ENCODE measurements at regions not wholly inside any gene's neighbourhood (a gene's known extent, or its start where the extent isn't known, plus 50 kb on each side); places are given as distances from the start of the nearest gene placed in this dataset.

GRCh38 chr13:72201726-72202125, 334.7 kb upstream of the DACH1 start:
- DNase-seq (ENCODE audit: low spot score in 2 of 2) (no peak), ATAC-seq (no peak)
- no peaks in the 10 kb centered on the region for H3K36me3 Mint-ChIP-seq
- H3K27ac Mint-ChIP-seq: no peak overlapping the region
- H3K9me3 Mint-ChIP-seq: peaks cover 0 to 5% of the 10 kb centered on the region in 2 donors

GRCh38 chr13:72199640-72200039, 332.6 kb upstream of the DACH1 start:
- no peaks in the 10 kb centered on the region for H3K36me3 Mint-ChIP-seq
- peaks cover 0 to under 1% of the 10 kb centered on the region in 2 donors for H3K9me3 Mint-ChIP-seq
- ATAC-seq (no peak), DNase-seq (ENCODE audit: low spot score in 2 of 2) (no peak)
- no peak overlapping the region for H3K27ac Mint-ChIP-seq

DNA sequence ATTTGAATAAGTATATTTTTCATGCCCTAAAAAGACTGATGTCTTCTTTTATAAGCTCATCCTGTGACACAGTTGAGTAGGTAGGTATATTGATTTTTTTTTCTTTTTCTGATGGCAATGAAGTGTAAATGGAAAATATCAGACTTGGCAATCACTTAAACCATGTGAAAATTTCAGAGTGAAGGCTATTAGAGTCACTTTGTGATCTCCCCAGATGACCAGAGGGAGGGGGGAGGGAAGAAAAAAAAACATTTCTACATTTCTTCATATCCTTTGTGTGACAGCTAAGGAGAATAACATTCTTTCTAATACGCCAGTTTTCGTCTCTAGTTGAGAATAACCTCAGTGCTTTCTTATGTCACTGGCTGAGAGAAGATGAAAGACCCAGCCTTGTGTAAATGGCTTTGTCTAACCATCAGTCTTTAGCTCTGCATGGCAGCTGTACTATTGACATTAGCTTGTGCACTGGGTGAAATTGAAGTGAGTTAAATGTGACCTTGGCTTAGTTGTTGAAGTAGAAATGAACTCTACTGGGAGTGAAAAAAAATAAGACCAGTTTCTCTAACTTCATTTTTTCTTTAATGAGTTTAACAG, 332.1 kb upstream of the DACH1 start:
- no peak for DNase-seq (ENCODE audit: low spot score in 2 of 2)
- no peaks in the 10 kb centered on the region for H3K36me3 Mint-ChIP-seq
- H3K9me3 Mint-ChIP-seq: no peaks in the 10 kb centered on the region
- no peak for ATAC-seq
- no peak overlapping the region for H3K27ac Mint-ChIP-seq

- DNase-seq (ENCODE audit: low spot score in 2 of 2) (no peak), ATAC-seq (no peak)
- Mint-ChIP-seq H3K27ac (no peak overlapping the region), H3K9me3 (no peaks in the 10 kb centered on the region), H3K36me3 (no peaks in the 10 kb centered on the region)
These were observed 331.0 kb upstream of the DACH1 start for GRCh38 chr13:72198042-72198441.

GRCh38 chr13:72195044-72195704, 328.2 kb upstream of the DACH1 start:
- ATAC-seq (no peak), DNase-seq (ENCODE audit: low spot score in 2 of 2) (no peak)
- Mint-ChIP-seq H3K36me3 (no peaks in the 10 kb centered on the region), H3K9me3 (peaks cover 0 to 4% of the 10 kb centered on the region in 2 donors), H3K27ac (no peak overlapping the region)

DNA sequence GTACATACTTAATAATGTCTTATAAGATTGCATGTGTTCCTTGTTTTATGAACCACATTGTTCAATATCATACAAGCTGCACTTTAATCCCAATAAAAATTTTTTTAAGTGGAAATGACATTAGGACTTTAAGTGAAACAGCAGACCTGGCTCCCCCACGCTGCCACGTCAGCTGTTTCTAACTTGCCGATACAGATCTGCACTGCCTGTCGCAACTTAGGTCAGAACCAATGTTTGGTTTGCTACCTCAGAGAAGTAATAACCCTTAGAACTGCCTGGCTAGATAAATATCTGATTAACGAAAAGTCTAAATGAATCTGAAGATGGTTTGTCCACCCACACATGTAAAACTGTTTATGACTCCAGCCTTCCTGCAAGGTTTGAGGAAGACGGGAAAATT, 327.5 kb upstream of the DACH1 start:
- no peak overlapping the region for H3K27ac Mint-ChIP-seq
- H3K36me3 Mint-ChIP-seq: no peaks in the 10 kb centered on the region
- H3K9me3 Mint-ChIP-seq: peaks cover 0 to 4% of the 10 kb centered on the region in 2 donors
- ATAC-seq (no peak), DNase-seq (ENCODE audit: low spot score in 2 of 2) (no peak)

- no peak for DNase-seq (ENCODE audit: low spot score in 2 of 2)
- H3K27ac Mint-ChIP-seq: no peak overlapping the region
- H3K36me3 Mint-ChIP-seq: no peaks in the 10 kb centered on the region
- no peak for ATAC-seq
- peaks cover 16 to 19% of the 10 kb centered on the region in 2 donors for H3K9me3 Mint-ChIP-seq
These were observed 319.9 kb upstream of the DACH1 start for GRCh38 chr13:72186730-72187422.

GRCh38 chr13:72185776-72186175, 318.8 kb upstream of the DACH1 start:
- Mint-ChIP-seq H3K9me3 (peaks cover 16 to 19% of the 10 kb centered on the region in 2 donors), H3K36me3 (no peaks in the 10 kb centered on the region), H3K27ac (no peak overlapping the region)
- no peak for ATAC-seq
- no peak for DNase-seq (ENCODE audit: low spot score in 2 of 2)

DNA sequence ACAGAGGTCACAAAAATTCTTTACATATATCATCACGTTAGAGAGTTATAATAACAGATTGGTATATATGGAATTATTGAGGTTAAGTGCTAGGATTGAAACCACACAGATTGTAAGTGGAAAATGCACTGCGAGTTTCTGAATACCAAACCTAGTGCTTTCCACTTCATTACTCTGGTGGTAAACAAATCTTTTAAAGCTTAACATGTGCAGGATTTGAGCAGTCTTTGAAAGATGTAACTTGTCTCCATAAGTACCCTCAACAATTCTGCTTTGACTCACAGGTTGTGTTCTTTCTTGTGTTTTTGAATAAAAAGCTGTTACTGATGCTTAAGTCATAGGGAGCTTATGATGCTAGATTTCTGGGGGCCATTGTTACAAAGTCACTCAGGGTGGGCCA, 314.7 kb upstream of the DACH1 start:
- peaks cover 15 to 21% of the 10 kb centered on the region in 2 donors for H3K9me3 Mint-ChIP-seq
- H3K36me3 Mint-ChIP-seq: peaks cover 0 to 3% of the 10 kb centered on the region in 2 donors
- ATAC-seq (no peak), DNase-seq (ENCODE audit: low spot score in 2 of 2) (no peak)
- no peak overlapping the region for H3K27ac Mint-ChIP-seq

DNA sequence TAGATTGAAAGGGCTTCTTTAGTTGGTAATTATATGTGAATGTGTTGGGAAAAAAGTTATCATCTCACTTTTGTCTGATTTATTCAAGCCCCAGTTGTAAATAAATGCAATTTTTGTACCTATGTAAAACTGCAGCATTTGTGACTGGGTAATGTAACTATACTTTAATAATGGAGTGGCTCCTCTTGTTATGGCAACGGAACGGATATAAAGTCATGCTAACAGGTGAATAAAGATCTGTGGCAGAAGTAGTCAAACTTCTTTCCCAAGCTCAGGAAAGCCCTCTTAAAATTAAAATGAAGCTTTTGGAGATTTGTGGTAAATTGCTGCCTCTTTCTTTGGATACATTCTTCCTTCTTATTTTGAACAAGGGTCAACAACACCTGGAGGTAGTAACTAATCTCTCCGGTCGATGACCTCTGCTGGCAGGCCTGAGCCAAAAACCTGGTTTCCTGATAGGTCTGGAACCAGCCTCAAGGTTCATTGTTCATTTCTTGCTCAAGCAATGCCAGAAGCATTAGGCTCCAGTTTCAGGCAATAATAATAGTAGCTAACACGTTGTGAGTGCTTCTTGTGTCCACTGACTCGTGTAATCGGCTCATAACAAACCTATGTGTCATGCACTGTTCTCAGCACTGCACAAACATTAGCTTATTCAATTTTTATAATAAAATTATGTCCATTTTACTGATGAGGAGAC, 313.4 kb upstream of the DACH1 start:
- H3K9me3 Mint-ChIP-seq: peaks cover 15 to 21% of the 10 kb centered on the region in 2 donors
- ATAC-seq (no peak), DNase-seq (ENCODE audit: low spot score in 2 of 2) (no peak)
- H3K27ac Mint-ChIP-seq: no peak overlapping the region
- peaks cover 0 to 4% of the 10 kb centered on the region in 2 donors for H3K36me3 Mint-ChIP-seq

DNA sequence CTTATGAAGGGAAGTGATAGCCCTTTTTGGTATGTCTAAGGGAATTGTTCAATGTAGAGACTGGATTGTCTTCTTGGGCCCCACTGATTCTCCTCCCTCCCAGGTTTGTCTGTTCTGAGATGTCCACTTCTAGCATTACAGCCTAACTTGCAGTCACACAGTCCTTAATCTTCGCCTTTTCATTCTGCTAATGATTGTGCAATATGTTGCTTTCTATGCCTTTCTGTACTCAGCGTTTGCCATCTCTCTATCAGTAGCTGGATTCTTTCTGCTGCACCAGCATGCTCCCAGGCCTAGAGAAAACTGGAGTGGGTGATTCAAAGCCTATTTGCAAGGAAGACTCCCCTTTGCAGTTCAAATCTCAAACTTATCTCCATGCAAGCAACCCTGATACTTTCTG, 307.5 kb upstream of the DACH1 start:
- Mint-ChIP-seq H3K36me3 (peaks cover 0 to 4% of the 10 kb centered on the region in 2 donors), H3K27ac (no peak overlapping the region), H3K9me3 (peaks cover 4 to 9% of the 10 kb centered on the region in 2 donors)
- no peak for DNase-seq (ENCODE audit: low spot score in 2 of 2)
- no peak for ATAC-seq

DNA sequence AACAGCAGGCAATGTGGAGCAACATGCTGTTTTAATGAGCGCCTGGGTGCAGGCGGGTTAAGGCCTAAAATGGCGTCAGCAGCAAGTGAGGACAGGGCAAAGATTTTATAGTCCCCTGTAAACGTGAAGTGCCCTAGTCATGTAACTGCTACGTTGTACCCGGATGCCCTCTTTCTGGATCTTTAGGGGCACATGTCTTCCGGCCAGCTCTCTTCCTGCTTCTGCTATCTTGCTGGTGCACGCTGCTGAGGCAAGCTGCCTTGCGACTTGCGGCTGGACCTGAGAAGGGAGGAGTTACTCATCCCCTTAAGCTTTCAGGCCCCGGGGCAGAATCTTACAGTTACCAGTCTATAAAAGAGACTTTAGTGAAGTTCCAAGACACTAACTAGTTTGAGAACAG, 303.6 kb upstream of the DACH1 start:
- H3K36me3 Mint-ChIP-seq: no peaks in the 10 kb centered on the region
- ATAC-seq (no peak), DNase-seq (ENCODE audit: low spot score in 2 of 2) (no peak)
- H3K9me3 Mint-ChIP-seq: peaks cover 0 to 4% of the 10 kb centered on the region in 2 donors
- no peak overlapping the region for H3K27ac Mint-ChIP-seq

- H3K27ac Mint-ChIP-seq: no peak overlapping the region
- no peaks in the 10 kb centered on the region for H3K36me3 Mint-ChIP-seq
- peaks cover 0 to 4% of the 10 kb centered on the region in 2 donors for H3K9me3 Mint-ChIP-seq
- ATAC-seq (no peak), DNase-seq (ENCODE audit: low spot score in 2 of 2) (no peak)
These were observed 301.3 kb upstream of the DACH1 start for GRCh38 chr13:72168126-72168855.

- Mint-ChIP-seq H3K36me3 (no peaks in the 10 kb centered on the region), H3K9me3 (peaks cover 0 to 4% of the 10 kb centered on the region in 2 donors), H3K27ac (no peak overlapping the region)
- ATAC-seq (no peak), DNase-seq (ENCODE audit: low spot score in 2 of 2) (no peak)
These were observed 299.2 kb upstream of the DACH1 start for GRCh38 chr13:72166102-72166650.

DNA sequence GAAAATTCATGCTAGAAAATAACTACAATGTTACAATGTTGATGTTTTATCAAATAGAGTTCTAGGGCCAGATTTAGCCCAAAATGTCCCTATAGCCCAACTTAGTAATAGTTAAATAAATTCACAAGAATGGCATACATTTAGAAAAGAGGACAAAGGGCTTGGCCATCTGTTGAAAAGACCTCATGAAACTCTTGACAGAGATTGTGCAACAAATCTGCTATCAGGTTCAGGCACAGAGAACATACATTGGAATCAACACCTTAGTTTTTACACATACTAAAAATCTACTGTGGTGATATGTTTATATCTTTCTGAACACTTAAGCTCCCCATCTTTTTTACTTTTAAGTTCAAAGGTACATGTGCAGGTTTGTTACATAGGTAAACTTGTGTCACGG, 298.3 kb upstream of the DACH1 start:
- peaks cover 4% of the 10 kb centered on the region in 2 donors for H3K9me3 Mint-ChIP-seq
- ATAC-seq: no peak
- H3K27ac Mint-ChIP-seq: no peak overlapping the region
- no peak for DNase-seq (ENCODE audit: low spot score in 2 of 2)
- H3K36me3 Mint-ChIP-seq: no peaks in the 10 kb centered on the region

DNA sequence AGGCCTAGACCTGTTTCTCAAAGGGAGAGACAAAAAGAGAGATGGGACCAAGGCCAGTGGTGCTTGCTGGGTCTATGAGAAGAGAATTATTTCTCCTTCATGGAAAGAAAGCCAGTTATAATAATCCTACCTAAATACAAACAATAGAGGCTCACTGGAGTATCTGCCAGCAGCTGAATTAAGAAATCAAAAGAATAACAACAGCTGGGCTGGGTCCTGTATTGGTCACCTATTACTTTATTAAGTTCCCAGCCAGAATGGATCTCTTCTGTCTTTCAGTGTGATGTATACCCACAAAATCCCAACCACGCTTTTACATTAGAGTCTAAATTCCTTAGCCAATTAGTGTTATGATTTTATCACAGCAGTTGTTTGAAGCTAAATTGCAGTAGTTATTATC, 297.8 kb upstream of the DACH1 start:
- Mint-ChIP-seq H3K9me3 (peaks cover 4% of the 10 kb centered on the region in 2 donors), H3K36me3 (no peaks in the 10 kb centered on the region), H3K27ac (no peak overlapping the region)
- ATAC-seq: no peak
- no peak for DNase-seq (ENCODE audit: low spot score in 2 of 2)
